ENCODE measurements at regions not wholly inside any gene's neighbourhood (a gene's known extent, or its start where the extent isn't known, plus 50 kb on each side); places are given as distances from the start of the nearest gene placed in this dataset.
A peak's percentile ranks its signal among the peaks of the same experiment; 100 is the strongest.

DNA sequence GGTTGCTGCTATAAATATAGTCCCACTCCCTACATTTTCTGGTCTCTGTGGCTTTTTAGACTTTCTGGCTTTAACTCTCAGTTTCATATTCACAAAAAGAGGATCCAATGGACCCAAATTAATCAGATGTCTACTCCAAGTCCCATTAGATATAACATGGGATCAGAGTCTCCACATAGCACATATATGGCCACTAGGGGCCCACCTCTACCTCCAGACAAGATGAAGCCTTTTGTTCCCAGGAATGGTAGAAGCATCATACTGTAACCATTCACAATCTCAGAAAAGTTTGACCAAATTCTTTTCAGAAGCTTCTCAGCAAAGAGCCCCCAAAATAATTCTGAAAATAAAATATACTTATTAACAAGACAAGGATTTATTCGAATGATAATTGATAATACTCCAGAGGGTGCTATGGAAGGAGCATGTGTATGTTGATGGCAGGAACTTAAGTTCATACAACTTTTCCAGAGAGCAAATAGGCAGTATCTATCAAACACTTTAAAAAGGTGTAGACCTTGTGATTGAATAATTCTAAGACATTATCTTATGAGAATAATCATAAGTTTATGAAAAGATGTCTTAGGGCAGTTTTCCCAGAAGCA, 382.3 kb upstream of the CRIM1 start:
- no peaks in the 10 kb centered on the region for H4K20me1 ChIP-seq (ENCODE audit: insufficient read depth)
- ChIA-PET POLR2A (ENCODE audit: unreplicated experiment) (interaction anchor here (0.7 kb wide), 1 partner anchor 528 kb away, joined by 3 read pairs; no protein-coding TSS in a partner anchor), CTCF (interaction anchor here (0.5 kb wide), 1 partner anchor 699 kb away, joined by 3 read pairs; no protein-coding TSS in a partner anchor)

DNA sequence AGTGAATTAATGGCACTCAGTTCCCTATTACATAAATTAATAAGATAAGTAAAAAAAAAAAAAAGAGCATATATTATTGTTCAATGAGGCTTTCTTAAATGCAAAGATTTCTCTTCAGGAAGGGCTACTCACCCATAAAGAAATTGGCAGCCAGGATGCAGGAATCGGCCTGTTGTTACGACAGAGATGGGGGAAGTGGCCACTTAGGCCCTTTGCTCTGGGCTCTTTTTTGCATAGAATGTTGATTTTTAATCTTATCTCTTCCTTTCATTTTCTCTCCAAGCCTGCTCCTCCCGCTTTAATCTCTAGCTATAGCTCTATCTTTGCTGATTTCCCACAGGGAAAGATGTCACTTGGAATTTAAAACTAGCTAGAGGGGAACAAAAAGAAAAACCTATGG, 391.8 kb upstream of the CRIM1 start:
- H4K20me1 ChIP-seq (ENCODE audit: insufficient read depth), result 0 out of 2 replicates have a peak, but pooled peaks cover 3% of the 10 kb centered on the region
- no peaks in the 10 kb centered on the region for H3K9me2 ChIP-seq (ENCODE audit: insufficient read depth)
- no peaks in the 10 kb centered on the region for H3K4me1 ChIP-seq (replicated peaks; ENCODE audit: insufficient read depth)
- TF ChIP-seq, protein P1, sequence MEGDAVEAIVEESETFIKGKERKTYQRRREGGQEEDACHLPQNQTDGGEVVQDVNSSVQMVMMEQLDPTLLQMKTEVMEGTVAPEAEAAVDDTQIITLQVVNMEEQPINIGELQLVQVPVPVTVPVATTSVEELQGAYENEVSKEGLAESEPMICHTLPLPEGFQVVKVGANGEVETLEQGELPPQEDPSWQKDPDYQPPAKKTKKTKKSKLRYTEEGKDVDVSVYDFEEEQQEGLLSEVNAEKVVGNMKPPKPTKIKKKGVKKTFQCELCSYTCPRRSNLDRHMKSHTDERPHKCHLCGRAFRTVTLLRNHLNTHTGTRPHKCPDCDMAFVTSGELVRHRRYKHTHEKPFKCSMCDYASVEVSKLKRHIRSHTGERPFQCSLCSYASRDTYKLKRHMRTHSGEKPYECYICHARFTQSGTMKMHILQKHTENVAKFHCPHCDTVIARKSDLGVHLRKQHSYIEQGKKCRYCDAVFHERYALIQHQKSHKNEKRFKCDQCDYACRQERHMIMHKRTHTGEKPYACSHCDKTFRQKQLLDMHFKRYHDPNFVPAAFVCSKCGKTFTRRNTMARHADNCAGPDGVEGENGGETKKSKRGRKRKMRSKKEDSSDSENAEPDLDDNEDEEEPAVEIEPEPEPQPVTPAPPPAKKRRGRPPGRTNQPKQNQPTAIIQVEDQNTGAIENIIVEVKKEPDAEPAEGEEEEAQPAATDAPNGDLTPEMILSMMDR (conservative IDR thresholded peaks at IDR 0.05), result no peak
- no peak for TF ChIP-seq EZH2 (IDR thresholded peaks at IDR 0.05; ENCODE audit: low read depth)
- POLR2A ChIA-PET (ENCODE audit: unreplicated experiment), result no interaction called here
- DNase-seq, result no peak
- intact Hi-C loops (cut with micrococcal nuclease; ENCODE audit: unreplicated experiment), result no loop called here
- no peaks in the 10 kb centered on the region for H3K27me3 ChIP-seq (ENCODE audit: insufficient read depth, low read depth)
- CTCF ChIA-PET, result no interaction called here
- H3F3A ChIP-seq (ENCODE audit: insufficient read depth, low read depth), result no peaks in the 10 kb centered on the region
- no peak overlapping the region for H3K4me3 ChIP-seq
- no peaks in the 10 kb centered on the region for H3K9me3 ChIP-seq (ENCODE audit: insufficient read depth, low read depth)
- no peaks in the 10 kb centered on the region for H3K79me2 ChIP-seq (ENCODE audit: low read depth)
- H3K4me2 ChIP-seq, result no peak overlapping the region
- no peak overlapping the region for H3K27ac ChIP-seq
- BruUV-seq (replicated peaks), result no TSS peak
- H2AFZ ChIP-seq, result no peak overlapping the region
- no peaks in the 10 kb centered on the region for H3K36me3 ChIP-seq (ENCODE audit: low read depth)

More for the DNA sequence above, 382.3 kb upstream of the CRIM1 start:
- no peaks in the 10 kb centered on the region for H3K4me1 ChIP-seq (replicated peaks; ENCODE audit: insufficient read depth)
- H3K4me3 ChIP-seq, result no peak overlapping the region
- DNase-seq, result peak in 1 of 2 experiments; percentile 9
- no peak overlapping the region for H2AFZ ChIP-seq
- H3K27me3 ChIP-seq (ENCODE audit: insufficient read depth, low read depth), result no peaks in the 10 kb centered on the region
- TF ChIP-seq EZH2 (IDR thresholded peaks at IDR 0.05; ENCODE audit: low read depth), result no peak
- TF ChIP-seq, protein P1 (conservative IDR thresholded peaks at IDR 0.05), result peak; percentile 68
- H3K4me2 ChIP-seq, result no peak overlapping the region
- no peaks in the 10 kb centered on the region for H3F3A ChIP-seq (ENCODE audit: insufficient read depth, low read depth)
- 0 out of 2 replicates have a peak, but pooled peaks cover 4% of the 10 kb centered on the region for H3K9me2 ChIP-seq (ENCODE audit: insufficient read depth)
- H3K36me3 ChIP-seq (ENCODE audit: low read depth), result no peaks in the 10 kb centered on the region
- no TSS peak for BruUV-seq (replicated peaks)
- H3K9me3 ChIP-seq (ENCODE audit: insufficient read depth, low read depth), result no peaks in the 10 kb centered on the region
- intact Hi-C loops (cut with micrococcal nuclease; ENCODE audit: unreplicated experiment), result loop anchor here (5.0 to 10.0 kb wide), 5 partner anchors 282 to 814 kb away; partner anchors contain the start of gene CRIM1
- no peaks in the 10 kb centered on the region for H3K79me2 ChIP-seq (ENCODE audit: low read depth)
- H3K27ac ChIP-seq, result no peak overlapping the region

DNA sequence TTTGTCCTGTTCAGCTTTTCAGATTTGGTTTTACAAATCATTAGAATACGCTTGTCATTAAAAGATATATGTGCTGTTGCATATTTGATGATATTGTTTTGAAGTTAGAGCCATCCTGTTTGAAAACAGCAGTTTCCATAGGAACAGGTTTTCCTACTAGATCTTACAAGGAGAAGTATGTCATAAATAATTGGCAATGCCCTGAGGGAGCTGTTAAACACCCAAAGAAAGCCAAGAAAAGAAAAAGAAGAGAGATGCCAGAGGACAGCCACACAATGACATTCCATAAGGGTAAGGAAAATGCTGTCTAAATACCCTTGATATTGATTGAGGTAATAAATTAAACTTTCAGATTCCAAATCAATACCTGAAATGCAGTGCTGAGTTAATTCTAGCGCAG, 392.2 kb upstream of the CRIM1 start:
- CTCF ChIA-PET, result no interaction called here
- POLR2A ChIA-PET (ENCODE audit: unreplicated experiment), result no interaction called here
- H3K27ac ChIP-seq, result no peak overlapping the region
- DNase-seq, result no peak
- H3K4me1 ChIP-seq (replicated peaks; ENCODE audit: insufficient read depth), result no peaks in the 10 kb centered on the region
- no peak for TF ChIP-seq EZH2 (IDR thresholded peaks at IDR 0.05; ENCODE audit: low read depth)
- TF ChIP-seq, protein P1 (conservative IDR thresholded peaks at IDR 0.05), result no peak
- no peaks in the 10 kb centered on the region for H3K36me3 ChIP-seq (ENCODE audit: low read depth)
- H3K4me2 ChIP-seq, result no peak overlapping the region
- intact Hi-C loops (cut with micrococcal nuclease; ENCODE audit: unreplicated experiment), result no loop called here
- H3K79me2 ChIP-seq (ENCODE audit: low read depth), result no peaks in the 10 kb centered on the region
- no peaks in the 10 kb centered on the region for H3K27me3 ChIP-seq (ENCODE audit: insufficient read depth, low read depth)
- BruUV-seq (replicated peaks), result no TSS peak
- H4K20me1 ChIP-seq (ENCODE audit: insufficient read depth), result 0 out of 2 replicates have a peak, but pooled peaks cover 3% of the 10 kb centered on the region
- H3K4me3 ChIP-seq, result no peak overlapping the region
- no peaks in the 10 kb centered on the region for H3K9me2 ChIP-seq (ENCODE audit: insufficient read depth)
- H3K9me3 ChIP-seq (ENCODE audit: insufficient read depth, low read depth), result no peaks in the 10 kb centered on the region
- no peak overlapping the region for H2AFZ ChIP-seq
- no peaks in the 10 kb centered on the region for H3F3A ChIP-seq (ENCODE audit: insufficient read depth, low read depth)

Measured in PC-9 (cell line).